ENCODE measurements at regions not wholly inside any gene's neighbourhood (a gene's known extent, or its start where the extent isn't known, plus 50 kb on each side); places are given as distances from the start of the nearest gene placed in this dataset.

DNA sequence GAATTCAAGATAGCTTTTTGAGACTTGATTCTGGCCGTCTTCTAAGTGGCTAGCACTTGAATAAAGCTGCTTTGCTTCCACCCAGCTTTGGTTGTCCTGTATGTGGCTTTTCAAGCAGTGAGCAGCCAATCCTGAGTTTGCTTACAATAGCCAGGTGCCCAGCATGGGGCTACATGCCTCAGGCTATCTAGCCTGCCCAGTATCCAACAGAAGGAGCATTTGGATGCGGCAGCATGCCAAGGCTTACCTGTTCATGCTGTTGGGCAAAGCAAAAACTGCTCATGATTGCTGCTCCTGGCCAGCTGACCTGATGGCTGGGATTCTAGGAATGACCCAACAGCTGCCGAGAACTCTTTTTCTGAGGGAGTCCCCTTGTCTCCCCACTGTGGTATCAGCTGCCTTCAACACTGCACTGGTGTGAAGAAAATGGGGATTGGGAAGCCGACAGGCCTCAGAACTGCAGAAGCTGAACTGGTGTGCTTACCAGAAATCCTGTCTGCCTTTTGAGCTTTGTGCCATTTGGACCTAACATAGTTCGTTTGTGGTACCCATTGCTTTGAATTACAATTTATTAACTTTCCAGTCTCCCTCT, 618.9 kb upstream of the IGFBP3 start:
- DNase-seq (ENCODE audit: low spot score): no peak

DNA sequence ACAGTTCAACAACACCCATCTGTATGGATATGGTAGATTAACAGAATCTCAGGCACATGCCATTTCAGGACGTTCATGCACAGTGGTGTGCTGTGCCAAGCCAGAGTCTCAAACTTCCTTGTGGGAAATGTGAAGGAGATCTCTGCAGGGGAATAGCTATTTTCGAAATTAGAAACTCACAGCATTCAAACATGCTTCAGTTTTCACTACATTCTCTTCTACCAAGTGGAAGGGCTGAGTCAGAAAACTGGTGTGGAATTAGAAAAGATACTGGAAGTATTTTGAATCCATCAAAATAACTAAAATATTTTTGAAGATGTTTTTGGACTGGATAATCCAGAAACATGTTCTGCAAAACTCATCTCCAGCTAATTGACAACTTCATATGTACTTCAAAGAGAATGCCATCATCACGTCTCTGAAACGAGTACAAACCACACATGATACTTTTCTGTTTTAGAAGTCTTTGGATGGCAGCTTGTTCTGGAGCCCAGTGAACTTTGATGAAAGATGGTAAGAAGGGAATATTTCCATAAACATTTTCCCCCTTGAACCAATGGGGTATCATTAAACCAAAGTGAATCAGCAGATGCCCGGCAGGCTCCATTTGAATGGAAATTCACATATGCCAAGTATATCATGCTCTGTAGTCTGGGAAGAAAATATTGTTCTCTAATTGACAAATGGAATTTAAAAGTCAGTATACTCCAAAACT, 616.3 kb upstream of the IGFBP3 start:
- DNase-seq (ENCODE audit: low spot score): no peak

DNA sequence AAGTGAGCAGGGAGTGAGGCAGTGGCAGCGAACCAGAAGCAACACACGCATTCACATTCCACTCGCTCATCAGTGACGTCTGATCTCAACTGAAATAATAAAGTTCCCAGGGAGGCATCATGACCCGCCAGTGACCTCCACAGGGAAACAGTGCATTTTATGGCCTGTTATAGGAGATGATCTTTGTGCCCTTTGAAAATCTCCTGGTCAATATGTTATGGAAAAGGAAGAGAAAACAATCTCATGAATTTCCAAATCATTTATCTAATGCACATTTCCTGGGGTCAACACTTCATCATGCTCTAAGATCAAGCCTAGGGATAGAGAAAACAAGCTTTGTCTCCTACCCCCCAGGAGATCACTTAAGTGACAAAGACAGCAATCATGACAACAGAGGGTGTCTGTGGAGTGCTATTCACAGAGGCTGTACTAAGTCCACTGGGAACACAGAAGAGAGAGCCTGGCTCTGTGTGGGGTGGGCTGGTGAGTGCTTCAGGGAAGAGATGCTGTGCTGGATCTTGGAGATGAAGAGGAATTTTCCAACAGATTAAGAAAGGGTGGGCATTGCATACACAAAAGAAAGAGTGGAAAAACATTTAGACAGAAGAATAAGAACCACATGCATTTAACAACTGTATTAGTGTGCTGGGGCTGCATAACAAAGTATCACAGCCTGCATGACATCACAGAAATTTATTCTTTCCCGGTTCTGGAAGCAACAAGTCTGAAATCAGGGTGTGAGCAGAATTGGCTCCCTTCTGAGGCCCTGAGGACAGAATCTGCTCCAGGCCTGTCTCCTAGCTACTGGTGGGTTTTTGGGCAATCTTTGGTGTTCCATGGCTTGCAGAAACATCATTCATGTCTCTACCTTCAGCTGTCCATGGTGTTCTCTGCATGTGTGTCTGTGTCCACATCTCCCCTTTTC, 613.9 kb upstream of the IGFBP3 start:
- DNase-seq (ENCODE audit: low spot score): no peak

DNA sequence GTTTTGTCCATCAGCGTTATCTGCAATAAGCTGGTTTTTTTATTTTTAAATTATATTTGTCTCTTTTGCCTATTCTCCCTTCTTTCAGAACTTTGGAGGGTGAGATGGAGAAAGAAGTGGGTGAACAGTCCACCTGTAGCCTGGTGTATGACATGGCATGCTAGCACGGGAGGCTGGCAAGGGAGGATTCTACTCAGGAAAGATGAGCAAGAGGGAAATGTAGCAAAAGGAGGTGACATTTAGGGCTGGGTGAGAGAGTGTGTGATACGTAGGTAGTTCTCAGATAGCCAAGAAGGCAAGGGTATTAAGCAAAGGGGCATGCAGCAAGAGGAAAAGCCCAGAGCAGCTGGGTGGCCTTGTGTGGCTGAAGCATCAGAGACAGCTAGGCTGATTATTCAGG, 612.9 kb upstream of the IGFBP3 start:
- DNase-seq (ENCODE audit: low spot score): no peak

DNA sequence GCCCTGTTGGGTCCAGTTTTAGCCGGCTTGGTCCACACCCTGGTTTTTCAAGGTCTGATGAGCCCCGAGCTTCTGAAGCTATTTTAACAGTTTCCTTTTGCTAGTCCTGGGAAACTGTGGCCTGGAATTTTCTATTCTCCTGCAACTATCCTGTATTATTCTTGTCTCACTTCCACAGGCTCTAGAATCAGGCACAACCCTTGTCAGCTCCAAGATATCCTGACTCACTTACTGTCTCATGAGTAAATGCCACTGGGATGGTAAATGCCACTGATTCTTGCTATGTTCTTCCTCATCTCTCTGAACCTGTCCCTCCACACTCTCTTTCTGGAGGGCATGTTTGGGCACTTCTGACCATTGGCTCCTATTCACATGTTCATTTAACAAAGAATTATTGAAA, 611.5 kb upstream of the IGFBP3 start:
- DNase-seq (ENCODE audit: low spot score): no peak

DNA sequence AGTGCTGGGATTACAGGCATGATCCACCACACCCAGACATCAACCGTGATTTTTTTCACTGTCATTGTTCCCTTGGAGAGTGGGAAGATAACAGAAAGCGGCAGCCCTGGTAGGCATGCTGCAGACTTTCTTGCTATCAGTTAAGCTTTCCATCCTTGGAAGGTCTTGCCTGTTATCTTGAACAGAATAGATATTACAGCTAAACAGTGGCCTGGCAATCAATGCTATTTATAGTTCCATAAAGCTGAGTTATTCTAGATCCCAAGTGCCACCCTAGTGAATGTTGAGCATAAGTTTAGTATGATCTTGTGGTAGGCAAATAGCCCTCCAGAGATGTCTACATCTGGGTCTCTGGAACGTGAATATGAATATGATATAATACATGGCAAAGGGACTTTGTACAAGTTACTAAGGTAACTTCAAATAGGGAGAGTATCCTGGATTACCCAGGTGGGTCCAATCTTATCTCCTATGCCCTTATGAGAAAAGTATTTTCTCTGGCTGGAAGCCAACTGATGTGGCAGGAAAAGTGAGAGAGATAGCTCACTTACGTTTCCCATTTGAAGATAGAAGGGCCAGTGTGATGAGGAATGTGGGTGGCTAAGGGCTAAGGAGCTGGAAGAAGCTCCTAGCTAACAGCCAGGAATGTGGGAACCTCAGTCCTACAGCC, 609.1 kb upstream of the IGFBP3 start:
- no peak for DNase-seq (ENCODE audit: low spot score)

DNA sequence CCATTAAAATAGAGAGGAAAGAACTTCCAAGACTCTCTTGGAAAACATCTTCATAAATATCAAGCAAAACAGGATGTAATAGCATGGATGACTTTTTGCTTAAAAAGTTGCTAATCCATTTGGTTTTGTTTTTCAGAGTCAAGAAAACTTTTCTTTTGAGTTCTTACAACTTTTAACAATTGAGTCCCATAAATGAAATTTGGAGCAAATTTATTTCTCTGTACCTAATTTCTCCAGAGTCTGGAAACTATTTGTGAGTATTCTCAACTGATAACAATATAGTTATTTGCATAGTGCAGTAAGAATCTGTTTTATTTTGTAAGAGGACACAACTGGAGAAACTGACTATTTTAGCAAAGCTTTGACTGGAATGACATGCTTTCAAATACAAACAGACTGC, 606.3 kb upstream of the IGFBP3 start:
- no peak for DNase-seq (ENCODE audit: low spot score)

DNA sequence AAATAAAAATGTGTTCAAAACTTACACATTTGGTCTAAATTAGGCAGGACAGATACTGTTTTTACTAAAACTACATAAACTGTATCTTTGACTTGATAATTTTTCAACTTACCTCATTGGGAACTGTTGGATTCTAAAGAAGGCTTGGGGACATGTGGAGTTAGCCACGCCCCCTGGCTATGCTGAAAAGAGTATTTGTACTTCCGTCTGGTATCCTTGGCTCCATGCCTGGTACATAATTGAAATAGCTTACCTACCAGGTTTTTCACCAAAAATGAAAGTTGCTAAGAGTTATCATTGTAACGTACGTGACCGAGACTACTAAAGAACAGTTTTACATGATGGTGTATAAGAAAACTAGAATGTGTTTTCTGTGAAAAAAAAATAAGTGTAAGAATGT, 604.8 kb upstream of the IGFBP3 start:
- no peak for DNase-seq (ENCODE audit: low spot score)

DNA sequence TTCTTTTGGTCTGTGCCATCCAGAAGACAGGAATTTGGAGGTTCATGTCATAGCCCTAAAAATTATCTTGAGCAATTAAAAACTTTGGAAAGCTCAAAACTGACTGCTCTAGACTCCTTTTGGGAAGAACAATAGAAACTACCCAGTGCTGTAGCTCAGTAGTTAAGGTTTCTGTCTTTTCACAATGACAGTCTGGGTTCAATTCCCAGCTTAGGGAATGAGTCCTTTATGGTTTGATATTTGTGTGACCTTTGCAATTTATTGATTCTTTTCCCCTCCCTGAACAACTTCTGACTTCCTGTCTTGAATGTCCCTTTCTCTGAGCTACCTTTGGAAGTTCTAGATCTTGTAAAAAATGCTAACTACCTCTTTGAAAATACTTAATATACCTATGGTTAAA, 603.3 kb upstream of the IGFBP3 start:
- no peak for DNase-seq (ENCODE audit: low spot score)

DNA sequence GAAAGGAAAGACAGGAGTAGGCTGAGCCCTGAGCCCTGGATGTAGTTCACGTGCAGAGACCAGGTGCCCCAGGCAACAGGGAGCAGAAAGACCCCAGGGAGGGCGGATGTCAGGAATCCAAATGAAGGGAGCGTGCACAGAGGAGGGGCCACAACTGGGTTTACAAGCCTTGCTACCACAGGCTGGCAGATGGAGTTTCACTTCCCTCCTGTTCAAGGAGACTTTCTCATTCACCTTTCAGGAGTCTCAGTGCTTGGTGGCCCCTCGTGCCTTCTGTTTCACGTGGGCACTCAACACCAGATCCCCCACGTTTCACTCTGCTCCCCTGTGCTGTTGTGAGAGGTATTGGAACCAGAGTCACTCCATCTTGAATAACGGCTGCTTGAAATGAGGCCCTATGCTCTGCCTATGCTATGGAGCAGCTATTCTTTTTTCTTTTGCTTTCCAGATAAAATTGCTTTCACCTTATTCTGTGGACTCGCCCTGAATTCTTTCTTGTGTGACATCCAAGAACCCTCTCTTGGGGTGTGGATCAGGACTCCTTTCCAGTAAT, 601.4 kb upstream of the IGFBP3 start:
- no peak for DNase-seq (ENCODE audit: low spot score)

DNA sequence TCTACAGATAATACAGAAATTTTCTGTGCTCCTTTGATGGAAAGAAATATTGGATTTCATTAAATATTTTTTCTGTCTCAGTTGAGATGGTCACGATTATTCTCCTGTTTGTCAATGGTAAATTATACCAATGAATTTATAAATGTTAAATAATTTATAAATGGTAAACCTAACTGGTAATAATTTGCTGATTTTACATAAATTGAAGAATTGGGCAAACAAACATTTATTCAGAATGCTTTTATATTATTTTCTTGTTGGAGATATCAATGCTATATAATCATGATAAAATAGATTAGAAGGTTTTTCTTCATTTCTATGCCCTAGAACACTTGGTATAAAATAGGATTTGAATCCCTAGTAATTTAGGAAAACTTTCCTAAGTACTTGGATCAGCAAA, 597.6 kb upstream of the IGFBP3 start:
- no peak for DNase-seq (ENCODE audit: low spot score)

DNA sequence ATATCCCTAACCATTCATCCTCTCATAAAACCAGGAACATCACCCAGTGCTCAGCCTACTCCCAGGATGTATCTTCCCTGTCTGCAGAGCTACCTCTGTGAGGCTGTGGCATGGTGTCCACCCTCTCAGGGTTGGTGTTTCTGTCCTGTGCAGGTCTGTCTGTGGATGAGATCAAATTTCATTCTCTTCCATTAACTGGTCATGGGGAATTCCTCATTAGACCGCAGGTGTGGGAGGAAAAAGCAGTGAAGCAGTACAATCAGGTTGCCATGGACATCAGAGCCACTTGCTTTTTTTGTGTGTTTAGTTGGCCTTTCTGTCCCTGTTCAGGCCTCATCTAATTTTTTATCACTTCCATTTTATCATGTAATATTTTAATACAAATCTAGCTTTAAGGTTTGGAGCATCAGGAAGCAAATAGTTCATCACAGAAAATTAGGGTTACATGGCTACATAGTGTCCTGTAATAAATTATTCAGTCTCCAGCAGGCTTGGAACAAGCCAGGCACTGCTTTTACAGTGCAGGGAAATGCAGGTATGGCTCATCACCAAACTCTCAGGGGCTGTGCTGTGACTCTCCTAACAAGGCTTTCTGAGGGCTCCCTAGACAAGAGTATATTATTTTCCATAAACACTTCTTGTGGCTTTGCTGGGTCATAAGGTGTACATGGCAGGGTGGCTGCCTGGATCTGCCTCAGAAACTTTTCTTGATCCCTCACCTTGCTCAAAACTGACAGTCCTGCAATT, 594.9 kb upstream of the IGFBP3 start:
- no peak for DNase-seq (ENCODE audit: low spot score)

DNA sequence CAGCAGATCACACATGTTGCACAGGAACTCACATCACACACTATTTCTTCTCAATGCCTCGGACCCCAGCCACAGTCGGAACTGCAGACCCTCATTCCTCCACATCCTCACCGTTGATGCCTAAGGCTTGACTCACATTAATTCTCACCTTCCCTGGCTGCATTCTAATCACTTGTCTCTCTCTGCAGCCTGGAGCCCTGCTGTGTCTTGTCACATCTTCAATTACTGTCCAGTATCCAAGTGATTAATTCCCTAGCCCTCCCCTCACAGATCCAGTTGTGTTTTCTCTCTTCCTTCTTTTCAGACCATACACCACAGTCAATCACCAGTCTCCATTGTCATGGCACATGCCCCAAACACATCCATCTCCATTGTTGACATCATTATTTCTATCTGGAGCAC, 592.4 kb upstream of the IGFBP3 start:
- DNase-seq (ENCODE audit: low spot score): no peak

DNA sequence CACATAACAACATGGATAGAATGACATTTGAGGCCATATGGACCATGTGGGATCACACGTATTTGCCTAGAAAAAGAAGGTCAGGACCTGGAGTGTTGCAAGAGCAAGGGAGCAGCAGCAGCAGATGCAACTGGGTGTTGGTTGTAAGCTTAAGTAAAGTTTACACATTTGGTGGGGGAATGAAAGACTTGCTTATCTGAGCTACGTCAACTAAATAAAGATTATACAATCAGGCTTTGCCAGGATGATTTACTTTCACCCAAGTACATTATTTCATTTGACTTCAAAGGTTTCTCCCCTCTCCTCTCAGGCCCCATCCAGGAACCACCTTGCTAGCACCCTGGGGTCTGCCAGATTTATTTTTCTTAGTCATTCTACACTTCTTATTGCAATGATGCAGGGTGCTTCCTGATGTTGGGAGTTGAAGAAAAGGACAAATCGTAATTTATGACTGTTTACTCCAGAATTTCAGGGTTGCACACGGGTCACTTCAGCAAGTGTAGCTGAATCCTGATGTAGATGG, 591.9 kb upstream of the IGFBP3 start:
- no peak for DNase-seq (ENCODE audit: low spot score)

DNA sequence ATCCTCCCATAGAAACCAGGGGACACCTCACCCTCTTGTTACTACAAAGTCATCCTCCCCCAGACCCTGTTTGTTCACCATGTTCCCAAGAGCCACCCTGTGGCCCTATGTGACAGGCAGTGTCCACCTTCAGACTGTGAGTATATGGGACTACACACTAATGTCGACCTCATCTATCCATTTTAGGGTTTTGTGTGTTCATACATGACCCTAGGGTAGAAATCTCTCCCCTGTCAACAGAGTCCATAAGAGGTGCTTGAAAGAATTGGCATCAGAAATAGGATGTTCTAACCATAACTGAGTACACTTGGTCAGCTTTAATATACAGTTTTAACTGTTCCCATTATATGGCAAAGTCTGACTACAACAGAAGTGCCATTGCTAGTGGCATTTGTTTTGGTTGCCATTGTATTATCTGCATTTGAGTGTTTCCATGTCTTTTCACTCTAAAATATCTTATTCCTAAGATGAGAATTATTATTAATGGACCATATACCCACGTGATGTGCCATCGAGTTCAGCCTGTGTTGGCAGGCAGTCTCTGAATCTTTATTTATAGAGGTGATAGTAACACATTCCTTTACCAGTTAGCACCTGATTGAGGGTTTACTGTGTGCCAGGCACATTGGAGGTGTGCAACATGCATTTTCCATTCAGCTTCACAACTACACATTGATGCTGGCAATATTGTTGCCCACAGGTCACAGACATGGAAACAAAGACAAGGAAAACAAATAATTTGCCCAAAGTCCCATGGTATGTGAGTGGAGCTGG, 590.6 kb upstream of the IGFBP3 start:
- no peak for DNase-seq (ENCODE audit: low spot score)

DNA sequence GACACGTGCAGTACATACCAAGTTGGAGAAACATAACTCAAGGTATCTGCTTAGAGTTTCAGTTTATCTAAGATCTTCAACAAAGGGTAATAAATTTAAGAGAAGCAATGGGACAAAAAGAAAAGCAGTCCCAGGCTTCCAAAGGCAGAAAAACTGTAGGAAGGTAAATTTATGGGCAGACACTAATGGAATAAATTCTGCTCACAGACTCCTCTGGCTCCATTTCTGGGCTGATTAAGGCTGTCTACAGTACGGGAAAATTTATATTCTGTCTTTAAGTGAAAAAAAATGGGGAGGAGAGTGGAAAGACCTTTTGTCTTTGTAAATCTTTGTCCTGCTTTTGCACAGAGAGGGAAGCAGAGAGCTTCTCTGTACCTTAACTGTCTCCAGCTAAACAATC, 587.5 kb upstream of the IGFBP3 start:
- no peak for DNase-seq (ENCODE audit: low spot score)

DNA sequence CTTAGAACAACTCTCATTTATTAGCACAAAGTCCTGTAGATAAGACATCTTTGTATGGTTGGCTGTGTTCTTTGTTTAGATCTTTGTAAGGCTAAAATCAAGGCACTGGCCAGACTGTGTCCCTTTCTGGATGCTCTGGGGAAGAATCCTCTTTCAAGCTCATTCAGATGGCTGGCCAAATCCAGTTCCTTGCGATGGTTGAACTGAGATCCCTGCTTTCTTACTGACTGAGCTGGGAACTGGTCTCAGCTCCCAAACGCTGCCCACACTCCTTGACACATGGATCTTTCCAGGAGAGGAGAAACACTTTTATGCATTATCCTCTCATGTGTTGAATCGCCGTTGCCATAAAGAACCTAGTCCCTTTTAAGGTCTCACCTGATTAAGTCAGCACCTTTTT, 586.5 kb upstream of the IGFBP3 start:
- DNase-seq (ENCODE audit: low spot score): no peak

DNA sequence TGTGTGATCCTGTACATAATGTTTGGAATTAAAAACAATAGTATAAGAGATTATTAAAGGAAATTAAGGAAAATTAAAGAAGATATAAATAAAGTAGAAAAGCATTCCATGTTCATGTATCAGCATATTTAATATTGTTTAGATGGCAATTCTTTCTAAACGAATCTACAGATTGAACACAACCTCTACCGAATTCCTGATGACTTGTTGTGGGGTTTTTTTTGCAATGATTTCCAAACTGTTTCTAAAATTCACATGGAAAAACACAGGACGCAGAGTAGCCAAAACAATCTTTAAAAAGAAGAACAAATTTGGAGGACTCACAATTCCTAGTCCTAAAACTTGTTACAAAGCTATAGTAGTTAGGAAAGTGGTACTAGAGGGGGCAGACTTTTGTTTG, 573.4 kb upstream of the IGFBP3 start:
- no peak for DNase-seq (ENCODE audit: low spot score)

DNA sequence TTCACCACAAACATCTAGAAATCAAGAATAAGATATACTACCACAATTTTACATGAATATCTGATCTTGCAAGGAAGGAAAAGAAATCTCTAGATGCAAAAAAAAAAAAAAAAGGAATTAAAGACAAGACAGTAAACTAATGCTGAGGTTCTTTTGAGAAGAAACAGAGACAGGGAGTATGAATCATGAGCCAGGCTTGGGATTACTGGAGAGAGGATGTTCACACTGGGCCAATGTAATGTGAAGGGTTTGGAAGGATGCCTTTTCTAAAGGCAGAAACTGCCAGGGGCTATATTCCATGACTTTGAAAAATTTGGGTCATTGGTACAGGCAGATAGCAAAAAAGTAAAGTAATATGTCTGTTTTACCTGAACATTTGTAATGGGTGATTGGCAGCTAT, 573.0 kb upstream of the IGFBP3 start:
- no peak for DNase-seq (ENCODE audit: low spot score)

DNA sequence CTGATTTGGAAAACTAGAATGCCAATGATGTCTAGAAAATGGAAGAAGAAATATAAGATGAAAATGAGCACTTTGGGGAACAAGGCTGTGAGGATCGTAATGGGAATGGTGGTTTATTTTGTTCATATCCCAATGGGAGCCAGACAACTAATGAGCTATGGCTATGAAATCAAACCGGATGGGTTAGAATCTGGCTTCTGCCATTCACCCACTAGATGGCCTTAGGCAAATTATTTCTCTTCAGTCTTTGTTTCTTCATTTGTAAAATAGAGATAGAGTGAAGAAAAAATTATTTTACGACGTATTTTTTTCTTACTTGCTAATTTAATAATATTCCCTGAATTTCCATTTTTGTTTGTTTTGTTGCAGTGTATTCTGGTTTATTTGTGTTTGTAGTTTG, 572.1 kb upstream of the IGFBP3 start:
- DNase-seq (ENCODE audit: low spot score): no peak

DNA sequence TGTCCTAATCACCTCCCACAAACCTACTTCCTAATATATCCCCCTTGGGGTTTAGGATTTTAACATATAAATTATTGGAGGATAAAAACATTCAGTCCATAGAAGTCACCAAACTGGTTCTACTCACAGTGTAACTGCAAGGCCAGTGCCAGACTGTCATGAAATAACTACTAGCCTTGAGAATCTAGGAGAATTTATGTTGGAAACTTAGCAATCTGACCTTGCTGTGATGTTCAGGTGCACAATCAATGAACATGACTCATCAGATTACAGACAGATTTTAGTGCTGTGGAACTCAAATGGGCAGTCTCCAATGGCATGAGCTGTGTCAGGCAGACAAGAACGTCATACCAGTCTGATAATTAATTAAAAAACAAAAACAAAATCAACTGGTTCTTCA, 571.4 kb upstream of the IGFBP3 start:
- DNase-seq (ENCODE audit: low spot score): no peak

All from germinal center (tissue), 1 donor.